Left ventricle myocardium inferior (tissue), 1 donor: ENCODE measurements at regions not wholly inside any gene's neighbourhood (a gene's known extent, or its start where the extent isn't known, plus 50 kb on each side); places are given as distances from the start of the nearest gene placed in this dataset.

Source experiments
- DNase-seq: peaks from one replicate; pipeline ENCODE4 v3.0.0-alpha.2; 2020
- H3K27ac ChIP-seq: fragments of 200-600 bp; replicated peaks from 2 replicates; pipeline ENCODE4 v1.8.0; 2021
- H3K27me3 ChIP-seq: fragments of 200-600 bp; 2 replicates; pipeline ENCODE4 v1.8.0; 2021; ENCODE audit warnings: low read depth
- H3K36me3 ChIP-seq: fragments of 200-600 bp; 2 replicates; pipeline ENCODE4 v1.8.0; 2021
- H3K4me1 ChIP-seq: fragments of 200-600 bp; 2 replicates; pipeline ENCODE4 v1.8.0; 2021
- H3K4me3 ChIP-seq: fragments of 200-600 bp; 2 replicates; pipeline ENCODE4 v1.8.0; 2021; ENCODE audit warnings: mild to moderate bottlenecking, moderate library complexity
- H3K9me3 ChIP-seq: fragments of 200-600 bp; replicated peaks from 2 replicates; pipeline ENCODE4 v1.8.0; 2021
- CTCF ChIP-seq: fragments of 200-600 bp; IDR thresholded peaks from 2 replicates; pipeline ENCODE4 v1.8.0; 2021; ENCODE audit warnings: antibody characterized with exemption, mild to moderate bottlenecking, borderline replicate concordance
- intact Hi-C: fragments of 100-400 bp; cut with micrococcal nuclease; formaldehyde crosslinking; loops from one replicate; pipeline ENCODE4 v1.11.0; 2022
- donor health status: DM: no; HTN: yes; CAD: no; lungs with severe emphysema.

GRCh38 chr6:80445751-80446150 lies 339.3 kb downstream of the BCKDHB start:
- no peaks in the 10 kb centered on the region for H3K4me1 ChIP-seq

GRCh38 chr6:80442366-80442765 lies 335.9 kb downstream of the BCKDHB start:
- Histone ChIP-seq H3K4me1 (no peaks in the 10 kb centered on the region), H3K4me3 (no peak overlapping the region), H3K27me3 (no peaks in the 10 kb centered on the region), H3K9me3 (peaks cover 26% of the 10 kb centered on the region), H3K27ac (no peak overlapping the region), H3K36me3 (peaks cover 14% of the 10 kb centered on the region)
- intact Hi-C loops: no loop called here
- no peak for TF ChIP-seq CTCF
- no peak for DNase-seq

More at GRCh38 chr6:80445751-80446150, 339.3 kb downstream of the BCKDHB start:
- H3K27me3 ChIP-seq: no peaks in the 10 kb centered on the region
- no peak for DNase-seq
- no peak for TF ChIP-seq CTCF
- H3K9me3 ChIP-seq: peaks cover 26% of the 10 kb centered on the region
- intact Hi-C loops: no loop called here
- no peak overlapping the region for H3K27ac ChIP-seq
- no peak overlapping the region for H3K4me3 ChIP-seq
- peaks cover 14% of the 10 kb centered on the region for H3K36me3 ChIP-seq

- intact Hi-C loops: no loop called here
- H3K27ac ChIP-seq: no peak overlapping the region
Observed at GRCh38 chr6:80441131-80441530, 334.7 kb downstream of the BCKDHB start.

GRCh38 chr6:80440496-80441115 lies 334.1 kb downstream of the BCKDHB start:
- intact Hi-C loops: no loop called here
- Histone ChIP-seq H3K4me1 (no peaks in the 10 kb centered on the region), H3K36me3 (peaks cover 6% of the 10 kb centered on the region), H3K27ac (no peak overlapping the region), H3K4me3 (no peak overlapping the region), H3K27me3 (no peaks in the 10 kb centered on the region), H3K9me3 (peaks cover 8% of the 10 kb centered on the region)
- DNase-seq: no peak
- no peak for TF ChIP-seq CTCF

More at GRCh38 chr6:80441131-80441530, 334.7 kb downstream of the BCKDHB start:
- H3K36me3 ChIP-seq: peaks cover 11% of the 10 kb centered on the region
- H3K27me3 ChIP-seq: no peaks in the 10 kb centered on the region
- H3K4me3 ChIP-seq: no peak overlapping the region
- no peak for TF ChIP-seq CTCF
- peaks cover 13% of the 10 kb centered on the region for H3K9me3 ChIP-seq
- H3K4me1 ChIP-seq: no peaks in the 10 kb centered on the region
- no peak for DNase-seq

- H3K36me3 ChIP-seq: no peaks in the 10 kb centered on the region
- no peaks in the 10 kb centered on the region for H3K27me3 ChIP-seq
- no peak overlapping the region for H3K4me3 ChIP-seq
- H3K27ac ChIP-seq: no peak overlapping the region
- DNase-seq: no peak
- H3K9me3 ChIP-seq: peaks cover 1% of the 10 kb centered on the region
- intact Hi-C loops: no loop called here
- H3K4me1 ChIP-seq: no peaks in the 10 kb centered on the region
- no peak for TF ChIP-seq CTCF
Observed at GRCh38 chr6:80439721-80440470, 333.4 kb downstream of the BCKDHB start.
